Body of pancreas (tissue), 4 donors: ENCODE measurements at regions not wholly inside any gene's neighbourhood (a gene's known extent, or its start where the extent isn't known, plus 50 kb on each side); places are given as distances from the start of the nearest gene placed in this dataset.

Experiments
- CTCF ChIP-seq, 7 experiments: fragments of 450-650 bp in 4 of 7; fragments of 200-600 bp in 3 of 7; sonication (generic) in 3 of 7; IDR thresholded peaks; one replicate each; pipeline ENCODE4 v1.5.1; 2016 to 2019; ENCODE audit warnings: antibody characterized with exemption in 7 of 7
- POLR2A ChIP-seq, 3 donors: fragments of 450-650 bp; IDR thresholded peaks; one replicate each; pipeline ENCODE4 v1.6.1; 2016; ENCODE audit warnings: antibody characterized with exemption in 3 of 3, mild to moderate bottlenecking in 2 of 3

GRCh38 chr16:72620348-72620747 is 427.6 kb downstream of the ZFHX3 start:
- no peak for TF ChIP-seq CTCF (IDR thresholded peaks at IDR 0.05)
- no peak for TF ChIP-seq POLR2A (IDR thresholded peaks at IDR 0.05)
